DND-41 (cell line): ENCODE measurements at regions not wholly inside any gene's neighbourhood (a gene's known extent, or its start where the extent isn't known, plus 50 kb on each side); places are given as distances from the start of the nearest gene placed in this dataset.

Source experiments
- ATAC-seq: fragments of 200-7000 bp; cut with Tn5 transposase; 3 replicates; pipeline ENCODE4 v1.9.1; 2021; ENCODE audit warnings: low read depth; ENCODE audit not compliant: insufficient read depth
- DNase-seq: peaks from one replicate; pipeline ENCODE4 v3.0.0-alpha.2; 2020
- H2AFZ ChIP-seq: 2 replicates; pipeline ENCODE4 v1.6.0; 2012; ENCODE audit warnings: low read depth, low read length
- H3K27ac ChIP-seq: 2 replicates; pipeline ENCODE4 v1.5.1; 2012; ENCODE audit warnings: low read length, inconsistent platforms
- H3K27me3 ChIP-seq: fragments of 200-600 bp; sonication (generic); 2 replicates; pipeline ENCODE4 v1.6.0; 2012; ENCODE audit warnings: low read length, mild to moderate bottlenecking, inconsistent platforms; ENCODE audit not compliant: insufficient read depth, poor library complexity
- H3K36me3 ChIP-seq: 2 replicates; pipeline ENCODE4 v1.5.1; 2012; ENCODE audit warnings: low read length, inconsistent platforms; ENCODE audit not compliant: insufficient read depth
- H3K4me1 ChIP-seq: 2 replicates; pipeline ENCODE4 v1.5.1; 2012; ENCODE audit warnings: mild to moderate bottlenecking, low read length; ENCODE audit not compliant: insufficient read depth
- H3K4me2 ChIP-seq: 2 replicates; pipeline ENCODE4 v1.6.0; 2012; ENCODE audit warnings: mild to moderate bottlenecking, moderate library complexity, low read length, inconsistent platforms; ENCODE audit not compliant: insufficient read depth
- H3K4me3 ChIP-seq, 2 experiments: fragments of 200-600 bp in 1 of 2; shearing (Covaris generic) in 1 of 2; 2 replicates each; pipeline ENCODE4 v1.5.1; 2012 to 2016; ENCODE audit warnings: inconsistent platforms in 2 of 2, low read length in 2 of 2, mild to moderate bottlenecking in 2 of 2, low read depth in 1 of 2, moderate library complexity in 1 of 2
- H3K79me2 ChIP-seq: 2 replicates; pipeline ENCODE4 v1.6.0; 2012; ENCODE audit warnings: low read length, inconsistent platforms; ENCODE audit not compliant: insufficient read depth
- H3K9ac ChIP-seq: 2 replicates; pipeline ENCODE4 v1.6.0; 2012; ENCODE audit warnings: low read depth, mild to moderate bottlenecking, inconsistent platforms, low read length, moderate library complexity
- H3K9me3 ChIP-seq: 2 replicates; pipeline ENCODE4 v1.5.1; 2012; ENCODE audit warnings: low read length, moderate library complexity, mild to moderate bottlenecking, inconsistent platforms; ENCODE audit not compliant: insufficient read depth, severe bottlenecking
- H4K20me1 ChIP-seq: 2 replicates; pipeline ENCODE4 v1.6.0; 2012; ENCODE audit warnings: low read length; ENCODE audit not compliant: insufficient read depth
- CTCF ChIP-seq: IDR thresholded peaks from 2 replicates; pipeline ENCODE4 v1.5.1; 2012; ENCODE audit warnings: borderline replicate concordance, low read length, moderate library complexity, mild to moderate bottlenecking; ENCODE audit not compliant: poor library complexity, severe bottlenecking; ENCODE audit errors: extremely low read depth
- EZH2 ChIP-seq: IDR thresholded peaks from 3 replicates; pipeline ENCODE4 v1.6.1; 2012; ENCODE audit warnings: borderline replicate concordance, low read depth, mild to moderate bottlenecking, moderate library complexity, low read length, inconsistent platforms; ENCODE audit not compliant: severe bottlenecking

GRCh38 chr12:107264667-107265066 is 171.3 kb upstream of the CRY1 start:
- H3K36me3 ChIP-seq: no peaks in the 10 kb centered on the region
- H3K27ac ChIP-seq: no peak overlapping the region
- H3K27me3 ChIP-seq: no peaks in the 10 kb centered on the region
- DNase-seq: no peak
- no peaks in the 10 kb centered on the region for H3K79me2 ChIP-seq
- TF ChIP-seq CTCF (no peak), EZH2 (no peak)
- ATAC-seq: no peak
- H3K4me2 ChIP-seq: no peak overlapping the region
- H3K4me1 ChIP-seq: no peaks in the 10 kb centered on the region
- no peak overlapping the region for H2AFZ ChIP-seq
- no peaks in the 10 kb centered on the region for H4K20me1 ChIP-seq
- H3K9ac ChIP-seq: no peak overlapping the region
- no peak overlapping the region for H3K4me3 ChIP-seq
- H3K9me3 ChIP-seq: no peaks in the 10 kb centered on the region

- Histone ChIP-seq H3K27me3 (no peaks in the 10 kb centered on the region), H3K9ac (no peak overlapping the region), H3K4me2 (no peak overlapping the region), H3K9me3 (no peaks in the 10 kb centered on the region), H3K79me2 (no peaks in the 10 kb centered on the region), H4K20me1 (no peaks in the 10 kb centered on the region), H3K27ac (no peak overlapping the region), H3K4me1 (no peaks in the 10 kb centered on the region), H2AFZ (no peak overlapping the region), H3K4me3 (no peak overlapping the region), H3K36me3 (no peaks in the 10 kb centered on the region)
- ATAC-seq (no peak), DNase-seq (no peak)
- TF ChIP-seq EZH2 (no peak), CTCF (no peak)
Observed at GRCh38 chr12:107267604-107268003, 174.3 kb upstream of the CRY1 start.

- no peaks in the 10 kb centered on the region for H3K4me1 ChIP-seq
- no peaks in the 10 kb centered on the region for H3K9me3 ChIP-seq
- no peaks in the 10 kb centered on the region for H3K79me2 ChIP-seq
- TF ChIP-seq CTCF (no peak), EZH2 (no peak)
- H3K4me2 ChIP-seq: no peak overlapping the region
- no peak overlapping the region for H2AFZ ChIP-seq
- ATAC-seq: no peak
- no peaks in the 10 kb centered on the region for H3K36me3 ChIP-seq
- H3K27ac ChIP-seq: no peak overlapping the region
- H4K20me1 ChIP-seq: no peaks in the 10 kb centered on the region
- H3K9ac ChIP-seq: no peak overlapping the region
- H3K4me3 ChIP-seq: no peak overlapping the region
- no peaks in the 10 kb centered on the region for H3K27me3 ChIP-seq
- no peak for DNase-seq
Observed at GRCh38 chr12:107271523-107271922, 178.2 kb upstream of the CRY1 start.

- Histone ChIP-seq H3K79me2 (no peaks in the 10 kb centered on the region), H3K9ac (no peak overlapping the region), H2AFZ (no peak overlapping the region), H3K4me3 (no peak overlapping the region), H3K27me3 (no peaks in the 10 kb centered on the region), H3K4me2 (no peak overlapping the region), H3K27ac (no peak overlapping the region), H3K4me1 (no peaks in the 10 kb centered on the region), H3K9me3 (no peaks in the 10 kb centered on the region), H3K36me3 (no peaks in the 10 kb centered on the region), H4K20me1 (no peaks in the 10 kb centered on the region)
- TF ChIP-seq CTCF (no peak), EZH2 (no peak)
- DNase-seq: no peak
- ATAC-seq: no peak
Observed at GRCh38 chr12:107275530-107275929, 182.2 kb upstream of the CRY1 start.
